HG03139 (cell line): ENCODE measurements at regions not wholly inside any gene's neighbourhood (a gene's known extent, or its start where the extent isn't known, plus 50 kb on each side); places are given as distances from the start of the nearest gene placed in this dataset.

Experiments
- ATAC-seq: cut with Tn5 transposase; IDR thresholded peaks from one replicate; pipeline ENCODE4 v1.9.1; 2021; ENCODE audit not compliant: unreplicated experiment

- ATAC-seq: no peak
These were observed 155.3 kb upstream of the CDH19 start for GRCh38 chr18:66759050-66759828.

- ATAC-seq: no peak
These were observed 154.1 kb upstream of the CDH19 start for GRCh38 chr18:66757946-66758345.

- ATAC-seq: no peak
These were observed 150.4 kb upstream of the CDH19 start for GRCh38 chr18:66754335-66754734.

- no peak for ATAC-seq
These were observed 148.8 kb upstream of the CDH19 start for GRCh38 chr18:66752733-66753132.

DNA sequence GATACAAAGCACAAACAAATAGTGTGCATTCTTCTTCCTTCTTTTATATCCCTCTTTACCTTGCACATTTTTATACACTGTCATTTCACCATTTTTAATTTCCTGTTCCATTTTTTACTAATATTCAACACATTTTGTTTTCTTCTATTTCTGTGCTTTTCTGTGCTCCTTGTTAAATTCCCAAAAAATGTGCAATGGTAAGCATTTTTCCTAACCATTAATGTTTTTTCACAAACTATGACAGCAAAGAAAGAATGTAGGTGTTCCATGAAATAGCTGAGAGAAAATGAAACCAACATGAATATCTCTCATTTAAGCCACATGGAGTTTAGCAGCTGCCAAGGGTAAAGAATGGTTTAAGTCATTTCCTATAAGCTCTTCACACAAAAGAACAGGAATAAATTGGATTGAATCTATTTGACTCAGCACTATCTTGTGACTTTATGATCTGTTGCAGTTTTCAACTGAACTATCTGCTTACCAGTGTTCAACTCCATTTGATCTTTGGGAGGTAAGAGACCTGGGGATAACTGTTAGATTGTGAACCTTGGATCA lies 145.7 kb upstream of the CDH19 start:
- ATAC-seq: no peak

DNA sequence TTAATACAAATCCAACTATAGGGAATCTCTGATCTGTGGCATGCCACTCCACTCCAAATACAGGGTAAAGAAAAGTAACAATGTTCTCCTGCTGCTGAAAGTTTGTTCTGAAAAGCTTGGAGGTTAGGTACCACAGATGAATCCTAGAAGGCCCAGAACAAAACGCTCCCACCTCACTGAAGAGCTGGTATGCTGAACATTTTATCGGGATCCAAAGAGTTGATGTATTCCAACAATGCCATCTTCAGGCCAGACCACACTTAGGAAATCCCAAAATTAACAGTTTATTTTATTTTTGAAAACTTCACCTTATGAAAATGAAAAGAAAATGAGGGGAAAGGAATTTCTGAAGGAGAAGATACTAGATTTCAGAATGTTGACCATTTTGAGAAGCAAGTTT lies 145.1 kb upstream of the CDH19 start:
- no peak for ATAC-seq

DNA sequence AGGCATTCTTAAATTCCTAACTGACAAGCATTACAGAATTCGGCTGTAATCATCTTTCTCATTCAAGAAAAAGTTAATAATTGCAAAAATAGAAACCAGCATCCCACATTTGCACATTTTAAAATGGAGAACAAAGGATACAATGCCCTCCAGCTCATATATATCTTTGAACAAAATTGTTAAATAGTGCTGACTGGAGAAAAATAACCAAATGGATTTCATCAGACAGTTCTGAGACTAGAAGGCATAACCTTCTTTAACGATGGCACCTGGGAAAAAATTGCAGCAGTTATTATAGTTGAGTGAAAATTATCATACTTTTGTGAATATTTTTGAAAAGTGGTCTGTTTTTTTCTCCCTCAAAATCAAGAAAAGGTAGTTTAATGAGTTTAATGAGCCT lies 138.9 kb upstream of the CDH19 start:
- ATAC-seq: no peak

DNA sequence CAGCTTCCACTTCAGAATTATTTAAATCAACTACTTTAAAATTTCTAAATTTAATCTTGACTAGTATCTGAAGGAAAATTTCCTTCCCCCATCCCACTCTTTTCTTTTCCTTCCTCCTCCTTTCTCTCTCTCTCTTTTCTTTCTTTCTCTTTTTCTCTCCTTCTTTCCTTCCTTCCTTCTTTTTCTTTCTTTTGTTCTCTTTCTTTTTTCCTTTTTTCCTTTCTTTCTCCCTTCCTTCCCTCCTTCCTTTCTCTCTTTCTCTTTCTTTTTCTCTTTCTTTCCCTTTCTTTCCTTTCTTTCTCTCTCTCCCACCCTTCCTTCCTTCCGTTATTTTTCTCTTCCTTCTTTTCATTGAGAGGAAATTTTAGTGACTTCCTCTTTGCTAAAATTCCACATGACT lies 132.0 kb upstream of the CDH19 start:
- no peak for ATAC-seq

- no peak for ATAC-seq
These were observed 130.6 kb upstream of the CDH19 start for GRCh38 chr18:66734451-66734850.

GRCh38 chr18:66731890-66732289 lies 128.0 kb upstream of the CDH19 start:
- no peak for ATAC-seq

DNA sequence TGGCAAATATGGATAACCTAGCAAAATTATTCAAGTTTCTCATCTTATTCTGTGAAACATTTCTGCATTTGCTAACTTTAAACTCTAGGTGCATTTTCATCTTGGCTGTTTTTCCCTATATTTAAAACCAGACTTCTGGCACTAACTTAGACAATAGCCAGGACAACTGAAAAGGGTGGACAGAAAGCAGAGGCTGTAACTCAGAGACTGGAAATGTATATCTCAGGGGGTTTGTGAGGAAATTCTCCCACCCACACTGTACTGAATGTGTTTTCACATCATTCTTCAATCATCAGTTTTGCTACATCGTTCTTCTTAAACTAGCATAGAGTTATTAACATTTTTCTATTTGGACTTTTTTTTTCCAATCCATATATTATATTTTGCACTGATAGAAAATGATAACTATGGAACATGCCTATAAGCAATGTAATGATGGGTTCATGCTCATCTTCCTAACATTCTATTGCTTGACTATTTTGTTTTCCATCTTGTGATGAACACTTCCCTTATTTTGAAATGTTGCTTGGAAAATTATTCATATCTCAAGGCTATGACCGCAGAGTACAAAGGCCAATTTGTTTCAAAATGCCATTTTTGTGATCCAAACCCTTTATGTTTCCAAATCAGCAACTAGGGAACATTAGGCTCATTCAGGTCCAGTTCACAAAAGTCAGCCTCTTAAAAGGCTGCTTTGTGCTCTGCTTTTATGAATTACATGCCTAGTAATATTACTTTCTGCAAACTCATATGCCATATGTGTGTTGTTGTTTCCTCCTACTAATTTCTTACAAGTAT lies 125.8 kb upstream of the CDH19 start:
- ATAC-seq: no peak

DNA sequence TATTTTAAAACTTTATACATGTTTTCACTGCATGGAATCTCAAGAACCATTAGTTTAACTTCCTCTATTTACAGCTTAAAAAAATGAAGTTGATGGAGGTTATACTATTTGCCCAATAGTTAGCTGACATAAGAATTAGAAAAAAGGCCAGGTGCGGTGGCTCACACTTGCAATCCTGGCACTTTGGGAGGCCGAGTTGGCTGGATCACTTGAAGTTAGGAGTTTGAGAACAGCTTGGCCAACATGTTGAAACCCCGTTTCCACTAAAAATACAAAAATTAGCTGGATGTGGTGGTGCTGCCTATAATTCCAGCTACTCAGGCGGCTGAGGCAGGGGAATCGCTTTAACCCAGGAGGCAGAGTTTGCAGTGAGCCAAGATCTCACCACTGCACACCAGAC lies 125.1 kb upstream of the CDH19 start:
- no peak for ATAC-seq

DNA sequence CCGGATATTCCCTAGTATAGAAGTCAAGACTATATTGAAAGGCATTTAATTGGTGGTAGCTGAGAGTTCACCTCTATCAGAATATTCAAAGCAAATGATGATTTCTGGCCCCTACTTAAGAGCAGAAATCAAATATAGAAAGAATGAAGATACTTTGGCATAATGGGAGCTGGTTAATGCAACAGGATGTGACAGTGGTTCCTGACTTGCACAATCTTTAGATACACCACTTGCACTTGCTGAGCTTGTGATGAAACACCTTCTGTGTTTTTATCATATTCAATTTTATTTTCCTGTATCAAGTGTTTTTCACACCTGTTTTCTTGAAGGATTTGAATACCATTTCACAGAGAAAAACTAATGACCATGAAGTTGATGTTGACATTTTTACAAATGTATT lies 124.1 kb upstream of the CDH19 start:
- ATAC-seq: no peak

- ATAC-seq: no peak
These were observed 120.9 kb upstream of the CDH19 start for GRCh38 chr18:66724664-66725356.

GRCh38 chr18:66722671-66723070 lies 118.8 kb upstream of the CDH19 start:
- ATAC-seq: no peak

- ATAC-seq: no peak
These were observed 104.8 kb upstream of the CDH19 start for GRCh38 chr18:66708646-66709045.

DNA sequence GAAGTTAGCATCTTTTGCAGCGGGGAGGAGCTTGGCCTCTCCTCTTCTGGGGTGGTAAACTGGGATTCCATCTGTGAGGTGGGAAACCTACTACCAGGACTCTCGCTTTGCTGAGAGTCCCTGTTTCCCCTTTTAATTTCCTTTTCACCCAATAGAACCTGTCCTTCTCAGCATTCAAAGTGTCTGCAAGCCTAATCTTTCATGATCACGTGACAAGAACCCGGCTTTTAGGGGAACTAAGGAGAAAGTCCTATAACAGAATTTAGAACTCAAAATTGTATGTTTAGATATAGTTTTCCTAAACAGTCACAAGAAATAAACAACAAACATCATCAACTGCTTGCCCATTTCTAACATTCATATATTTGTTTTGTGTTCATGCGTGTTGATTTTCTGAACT lies 103.6 kb upstream of the CDH19 start:
- ATAC-seq: no peak

- no peak for ATAC-seq
These were observed 91.4 kb upstream of the CDH19 start for GRCh38 chr18:66695281-66695680.

- no peak for ATAC-seq
These were observed 91.0 kb upstream of the CDH19 start for GRCh38 chr18:66694852-66695251.

- no peak for ATAC-seq
These were observed 83.7 kb upstream of the CDH19 start for GRCh38 chr18:66687635-66688034.

DNA sequence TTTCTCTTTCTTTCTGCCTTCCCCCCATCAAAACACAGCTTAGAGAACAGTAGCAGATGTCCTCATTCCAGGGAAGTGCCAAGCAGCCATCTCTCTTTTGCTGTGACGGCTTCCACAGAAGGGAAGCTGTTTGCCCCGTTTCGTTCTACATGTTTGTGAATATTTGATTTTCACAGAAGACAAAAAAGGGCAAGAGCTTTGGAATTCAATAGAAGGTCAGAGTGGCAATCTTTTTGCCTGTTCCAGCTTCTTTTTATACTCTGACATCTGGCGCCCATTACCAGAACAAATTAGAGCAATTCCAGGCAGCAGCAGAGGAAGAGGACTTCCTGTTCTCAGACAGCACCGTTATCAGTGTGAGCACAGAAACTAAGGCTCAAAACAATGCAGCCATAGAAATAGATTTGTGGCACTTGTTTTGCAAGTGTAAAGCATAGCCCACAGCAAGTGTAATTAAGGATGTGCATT lies 79.0 kb upstream of the CDH19 start:
- no peak for ATAC-seq
